H1 (cell line): ENCODE measurements at regions not wholly inside any gene's neighbourhood (a gene's known extent, or its start where the extent isn't known, plus 50 kb on each side); places are given as distances from the start of the nearest gene placed in this dataset.

Experiments
- ASH2L ChIP-seq: fragments of 200-600, 300-600 bp; sonication (generic); IDR thresholded peaks from one replicate; pipeline ENCODE4 v1.7.1; 2017; ENCODE audit warnings: low read length
- BRCA1 ChIP-seq: IDR thresholded peaks from 2 replicates; pipeline ENCODE4 v1.6.1; 2012; ENCODE audit warnings: low read depth, low read length, improper control_type of control experiment
- EGR1 ChIP-seq: IDR thresholded peaks from 2 replicates; pipeline ENCODE4 v1.6.1; 2011; ENCODE audit warnings: low read depth, low read length, borderline replicate concordance
- NANOG ChIP-seq: IDR thresholded peaks from 2 replicates; pipeline ENCODE4 v1.6.1; 2011; ENCODE audit warnings: low read length, low read depth, mild to moderate bottlenecking, inconsistent platforms; ENCODE audit not compliant: insufficient read depth, poor library complexity, severe bottlenecking
- RAD21 ChIP-seq, 2 experiments: IDR thresholded peaks in 1 of 2; conservative IDR thresholded peaks in 1 of 2; 2 replicates each; pipeline ENCODE4 v1.6.1; 2011; ENCODE audit warnings: low read depth in 2 of 2, low read length in 2 of 2, improper control_type of control experiment in 1 of 2, inconsistent platforms in 1 of 2, mild to moderate bottlenecking in 1 of 2, moderate library complexity in 1 of 2
- RNF2 ChIP-seq: fragments of 200-900, 300-1000 bp; sonication (generic); IDR thresholded peaks from 2 replicates; pipeline ENCODE4 v1.7.1; 2016; ENCODE audit warnings: borderline replicate concordance, low read depth, mild to moderate bottlenecking, antibody characterized with exemption, low read length; ENCODE audit not compliant: poor library complexity, severe bottlenecking; ENCODE audit errors: missing control alignments
- SIX5 ChIP-seq: IDR thresholded peaks from 2 replicates; pipeline ENCODE4 v1.6.1; 2011; ENCODE audit warnings: mild to moderate bottlenecking, low read depth, low read length
- TBP ChIP-seq: IDR thresholded peaks from 2 replicates; pipeline ENCODE4 v1.6.1; 2011; ENCODE audit warnings: low read depth, low read length, improper control_type of control experiment

DNA sequence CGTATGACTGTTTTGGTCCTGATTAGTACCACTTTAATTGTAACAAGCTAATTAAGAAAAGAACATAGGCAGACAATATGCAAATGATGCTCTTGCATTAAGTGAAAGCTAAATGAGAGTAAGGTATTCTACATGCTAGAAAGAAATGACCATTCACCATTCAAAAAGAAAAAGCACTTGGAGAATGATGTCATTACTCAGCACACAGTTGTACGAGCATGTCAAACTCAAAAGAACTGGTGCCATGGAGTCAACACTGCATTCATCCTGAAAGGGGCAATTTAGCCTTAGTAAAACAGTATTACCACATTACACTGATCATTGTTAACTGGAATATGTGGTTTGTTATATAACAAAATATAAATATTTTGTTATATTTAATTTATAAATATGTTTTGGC is 136.2 kb upstream of the CTTNBP2 start (continued):
- no peak for TF ChIP-seq EGR1
- no peak for TF ChIP-seq RAD21 (IDR thresholded peaks at IDR 0.05 in 1 of 2, conservative IDR thresholded peaks at IDR 0.05 in 1 of 2; ENCODE audit: low read depth in 2 of 2, low read length in 2 of 2)
- no peak for TF ChIP-seq SIX5
- no peak for TF ChIP-seq RNF2
- TF ChIP-seq ASH2L = no peak
- no peak for TF ChIP-seq BRCA1
- TF ChIP-seq NANOG = no peak
- no peak for TF ChIP-seq TBP
